Thyroid gland (tissue), 4 donors: ENCODE measurements at regions not wholly inside any gene's neighbourhood (a gene's known extent, or its start where the extent isn't known, plus 50 kb on each side); places are given as distances from the start of the nearest gene placed in this dataset.

Source experiments
- POLR2A ChIP-seq, 2 donors: fragments of 450-650 bp; IDR thresholded peaks; one replicate each; pipeline ENCODE4 v1.6.1; 2017; ENCODE audit warnings: antibody characterized with exemption in 2 of 2, mild to moderate bottlenecking in 2 of 2, moderate library complexity in 1 of 2
- TF ChIP-seq, protein P1 (sequence below), 6 experiments: fragments of 200-600 bp in 3 of 6; fragments of 450-650 bp in 3 of 6; sonication (generic) in 3 of 6; IDR thresholded peaks; one replicate each; pipeline ENCODE4 v1.5.1; 2016 to 2019; ENCODE audit warnings: antibody characterized with exemption in 6 of 6, mild to moderate bottlenecking in 2 of 6, inconsistent platforms in 1 of 6, moderate library complexity in 1 of 6

DNA sequence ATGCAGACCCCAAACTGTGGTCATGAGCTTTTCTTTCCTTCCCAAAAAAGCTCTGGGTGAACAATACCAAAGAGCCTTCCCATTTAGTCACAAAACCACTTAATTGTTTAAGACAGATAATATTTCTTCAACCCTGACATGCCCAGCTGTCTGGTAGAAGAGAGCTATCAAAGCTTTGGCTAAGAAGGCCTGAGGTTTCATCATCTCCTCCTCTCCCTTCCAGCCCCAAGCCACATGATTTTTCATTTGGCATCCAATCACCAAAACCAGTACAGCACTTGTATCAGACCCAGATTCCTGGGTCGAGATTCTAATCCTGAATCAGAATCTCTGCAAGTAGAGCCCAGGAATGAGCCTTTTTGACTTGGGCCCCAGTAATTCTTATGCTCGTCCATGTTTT lies 199.6 kb upstream of the TMEM260 start:
- no peak for TF ChIP-seq POLR2A (IDR thresholded peaks at IDR 0.05)
- TF ChIP-seq, protein P1, sequence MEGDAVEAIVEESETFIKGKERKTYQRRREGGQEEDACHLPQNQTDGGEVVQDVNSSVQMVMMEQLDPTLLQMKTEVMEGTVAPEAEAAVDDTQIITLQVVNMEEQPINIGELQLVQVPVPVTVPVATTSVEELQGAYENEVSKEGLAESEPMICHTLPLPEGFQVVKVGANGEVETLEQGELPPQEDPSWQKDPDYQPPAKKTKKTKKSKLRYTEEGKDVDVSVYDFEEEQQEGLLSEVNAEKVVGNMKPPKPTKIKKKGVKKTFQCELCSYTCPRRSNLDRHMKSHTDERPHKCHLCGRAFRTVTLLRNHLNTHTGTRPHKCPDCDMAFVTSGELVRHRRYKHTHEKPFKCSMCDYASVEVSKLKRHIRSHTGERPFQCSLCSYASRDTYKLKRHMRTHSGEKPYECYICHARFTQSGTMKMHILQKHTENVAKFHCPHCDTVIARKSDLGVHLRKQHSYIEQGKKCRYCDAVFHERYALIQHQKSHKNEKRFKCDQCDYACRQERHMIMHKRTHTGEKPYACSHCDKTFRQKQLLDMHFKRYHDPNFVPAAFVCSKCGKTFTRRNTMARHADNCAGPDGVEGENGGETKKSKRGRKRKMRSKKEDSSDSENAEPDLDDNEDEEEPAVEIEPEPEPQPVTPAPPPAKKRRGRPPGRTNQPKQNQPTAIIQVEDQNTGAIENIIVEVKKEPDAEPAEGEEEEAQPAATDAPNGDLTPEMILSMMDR (IDR thresholded peaks at IDR 0.05) = no peak
